HG02623 (cell line): ENCODE measurements at regions not wholly inside any gene's neighbourhood (a gene's known extent, or its start where the extent isn't known, plus 50 kb on each side); places are given as distances from the start of the nearest gene placed in this dataset.

Experiments used
- ATAC-seq: cut with Tn5 transposase; IDR thresholded peaks from one replicate; pipeline ENCODE4 v1.9.1; 2021; ENCODE audit warnings: moderate library complexity; ENCODE audit not compliant: unreplicated experiment

DNA sequence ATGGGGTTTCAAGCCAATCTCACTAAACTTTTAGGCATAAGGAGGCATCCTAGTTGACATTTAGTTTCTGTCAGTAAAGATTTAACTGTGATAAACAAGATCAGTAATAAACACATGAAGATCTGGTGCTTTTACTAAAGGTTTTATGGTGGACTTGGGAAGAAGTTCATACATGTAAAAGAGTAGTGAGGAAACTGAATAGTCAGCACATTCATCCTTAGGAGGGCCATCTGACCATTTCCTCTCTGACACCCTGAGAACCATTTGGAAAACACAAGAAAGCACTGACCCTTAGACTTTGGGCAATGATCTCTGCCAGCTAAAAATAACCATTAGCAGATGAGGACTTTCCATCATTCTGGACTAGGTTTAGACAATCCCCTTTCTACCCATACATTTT lies 1040.9 kb downstream of the AGBL1 start:
- ATAC-seq = no peak

DNA sequence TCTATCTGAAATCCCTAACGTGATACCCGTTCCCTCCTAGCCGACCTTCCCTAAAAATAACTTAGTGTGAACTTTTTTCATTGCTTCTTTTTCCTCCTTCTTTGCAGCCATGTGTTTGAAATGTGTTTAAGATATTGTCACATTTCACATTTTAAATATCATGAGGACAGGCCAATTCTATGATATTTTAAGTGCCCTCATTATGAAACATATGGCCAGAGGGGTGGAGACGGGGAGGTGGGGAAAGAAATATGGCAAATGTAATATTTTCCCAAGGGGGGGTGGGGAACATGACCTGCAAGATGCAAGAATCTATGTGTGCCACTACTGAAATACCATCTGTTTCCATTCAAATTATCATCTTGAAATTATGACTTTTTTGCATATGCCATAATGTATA lies 1039.2 kb downstream of the AGBL1 start:
- ATAC-seq = no peak

DNA sequence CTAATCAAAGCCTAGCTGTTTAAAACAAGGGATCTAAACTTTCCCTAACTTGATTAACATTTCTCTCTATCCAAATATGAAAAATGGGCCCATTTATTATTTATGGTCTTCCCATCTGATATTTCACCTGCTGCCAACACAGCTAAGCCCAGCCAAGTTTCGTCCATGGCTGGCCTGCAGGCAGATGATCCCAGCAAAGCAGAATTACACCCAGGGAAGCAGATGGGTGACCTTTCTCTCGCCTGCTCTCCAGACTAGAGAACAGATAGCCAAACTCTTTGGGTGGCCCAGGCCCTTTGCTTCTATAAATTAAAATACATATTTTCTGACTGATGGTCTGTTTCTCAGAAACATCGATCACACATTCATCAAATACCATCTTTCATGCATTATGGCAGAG lies 1038.8 kb downstream of the AGBL1 start:
- no peak for ATAC-seq

DNA sequence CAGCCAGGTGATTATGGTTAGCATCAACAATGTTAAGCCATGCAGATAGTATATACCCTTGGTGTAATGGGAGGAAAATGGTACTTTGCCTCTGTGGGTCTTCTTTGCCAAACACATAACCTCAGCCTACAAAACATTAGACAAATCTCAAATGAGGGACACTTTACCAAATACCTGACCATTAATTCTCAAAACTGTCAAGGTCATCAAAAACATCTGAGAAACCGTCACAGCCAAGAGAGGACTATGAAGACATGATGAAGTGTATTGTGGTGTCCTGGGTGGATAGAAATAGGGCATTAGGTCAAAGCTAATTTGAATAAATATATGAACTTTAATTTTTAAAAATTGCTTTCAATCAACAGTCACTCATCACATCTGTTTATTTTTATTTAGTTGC lies 1036.1 kb downstream of the AGBL1 start:
- no peak for ATAC-seq

DNA sequence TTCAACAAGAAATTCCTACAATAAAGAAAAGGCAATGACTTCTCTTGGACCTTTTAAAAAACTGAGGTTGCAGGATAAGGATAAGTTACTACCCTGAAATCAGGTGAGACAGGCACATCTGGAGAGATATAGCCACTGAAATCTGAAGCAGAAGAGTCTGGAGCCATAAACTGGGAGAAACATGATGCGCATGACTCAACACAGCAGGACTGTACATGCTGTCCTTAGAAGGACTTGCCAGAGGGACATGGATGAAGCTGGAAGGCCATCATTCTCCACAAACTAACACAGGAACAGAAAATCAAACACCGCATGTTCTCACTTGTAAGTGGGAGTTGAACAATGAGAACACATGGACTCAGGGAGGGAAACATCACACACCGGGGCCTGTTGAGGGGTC lies 1020.2 kb downstream of the AGBL1 start:
- no peak for ATAC-seq

- no peak for ATAC-seq
Measured at GRCh38 chr15:87089551-87089950, 1009.9 kb downstream of the AGBL1 start.

DNA sequence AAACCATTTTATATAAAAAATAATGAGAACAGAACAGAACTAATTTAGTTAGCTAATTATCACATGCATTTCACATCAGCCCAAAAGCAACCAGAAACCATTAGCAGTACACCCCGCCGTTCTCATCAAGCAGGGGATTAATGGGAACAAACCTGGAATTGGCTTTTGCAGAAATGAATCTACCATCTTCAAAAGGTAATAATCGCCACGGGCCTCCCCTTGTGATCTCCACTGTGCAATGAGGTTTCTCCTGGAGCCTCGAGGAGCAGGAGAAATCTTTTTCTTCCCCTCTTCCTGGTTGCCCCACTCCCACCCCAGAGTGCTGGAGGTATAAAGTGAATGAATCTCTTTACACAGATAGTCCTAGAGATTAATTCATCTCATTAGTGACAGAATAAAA lies 1003.5 kb downstream of the AGBL1 start:
- no peak for ATAC-seq

- ATAC-seq = no peak
Measured at GRCh38 chr15:87082581-87082980, 1002.9 kb downstream of the AGBL1 start.

DNA sequence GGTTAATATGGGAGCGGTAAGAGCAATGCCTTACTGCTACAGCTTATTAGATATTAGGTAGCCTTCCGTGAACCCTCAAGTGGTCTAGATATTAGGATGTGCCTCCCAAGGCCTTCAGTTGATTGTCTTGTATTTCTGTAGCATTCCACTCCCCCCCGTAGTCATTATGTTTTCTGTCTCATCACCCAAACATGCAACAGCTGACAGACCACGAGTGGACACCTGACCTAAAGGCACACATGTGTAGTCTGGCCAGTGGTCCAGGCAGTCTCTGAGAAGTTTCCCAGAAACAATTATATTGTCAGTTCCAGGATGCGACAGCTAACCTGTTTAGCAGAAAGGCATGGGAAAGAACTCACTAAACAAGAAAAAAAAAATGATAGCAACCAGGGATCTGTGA lies 1000.9 kb downstream of the AGBL1 start:
- no peak for ATAC-seq
